T47D (cell line): ENCODE measurements at regions not wholly inside any gene's neighbourhood (a gene's known extent, or its start where the extent isn't known, plus 50 kb on each side); places are given as distances from the start of the nearest gene placed in this dataset.

Experiments
- DNase-seq, 2 experiments: peaks; one replicate each; pipeline versions ENCODE4 v3.0.0 to v3.0.0-alpha.2; 2011 to 2012; ENCODE audit warnings: low read depth in 1 of 2, low spot score in 1 of 2
- JUND ChIP-seq: IDR thresholded peaks from 2 replicates; pipeline ENCODE4 v1.6.1; 2012; ENCODE audit warnings: low read depth
- in situ Hi-C: cut with HindIII; loops from 2 replicates; pipeline ENCODE4 v1.10.0; 2016; ENCODE audit warnings: low sequenced_read_pairs, low pct_unique_long_range_greater_than_20kb

DNA sequence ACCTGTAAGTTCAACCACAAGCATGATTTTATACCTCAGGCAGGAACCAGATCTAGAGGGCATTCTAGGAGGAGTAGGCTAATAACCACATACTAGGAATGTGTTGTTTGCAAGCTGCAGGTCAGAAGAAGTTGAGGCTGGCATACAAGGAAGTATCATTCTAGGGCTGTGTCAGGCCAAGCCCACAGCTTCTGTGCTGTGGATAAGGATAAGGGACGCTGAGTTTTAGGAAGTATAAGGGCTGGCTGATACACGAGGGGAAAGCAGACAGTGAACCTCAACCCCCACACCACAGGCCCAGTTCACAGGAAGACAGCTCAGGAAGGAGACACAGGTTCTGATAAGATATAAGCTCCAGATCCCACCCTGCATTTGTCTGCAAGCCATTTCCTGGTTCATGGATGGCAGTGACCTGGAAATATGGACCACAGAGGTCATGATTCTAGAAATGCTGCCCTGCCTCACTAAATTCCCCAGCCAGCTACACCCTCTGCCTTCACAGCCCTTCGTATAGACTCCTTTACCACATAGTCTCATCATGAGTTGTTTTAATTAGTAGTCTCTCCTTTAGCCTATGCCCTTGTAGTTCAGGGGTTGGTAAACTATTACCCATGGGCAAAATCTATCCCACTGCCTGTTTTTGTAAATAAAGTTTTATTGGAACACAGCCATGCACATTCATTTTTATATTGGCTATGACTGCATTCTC lies 260.7 kb downstream of the OPA1 start:
- DNase-seq, result peak; percentile 72 to 90
- in situ Hi-C loops, result no loop called here
- TF ChIP-seq JUND, result no peak

DNA sequence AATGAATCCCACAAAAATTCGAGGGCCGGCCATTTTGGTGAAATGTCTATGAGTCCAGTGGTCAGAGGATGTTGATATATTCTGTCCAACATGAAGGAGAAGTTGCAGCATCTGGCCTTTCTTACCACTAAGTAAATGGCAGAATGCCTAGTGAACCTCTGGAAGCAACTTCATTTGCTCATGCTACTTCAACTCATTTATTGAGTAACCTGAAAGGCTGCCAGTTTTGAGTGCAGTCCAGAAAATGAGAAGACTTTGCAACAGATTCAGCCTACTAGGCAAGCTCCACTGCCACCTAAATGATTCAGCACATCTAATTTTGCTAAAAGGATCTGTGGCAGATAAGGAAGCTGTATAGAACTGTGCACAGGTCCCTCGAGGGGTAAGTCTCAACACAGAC lies 265.0 kb downstream of the OPA1 start:
- no peak for DNase-seq
- TF ChIP-seq JUND, result no peak
- in situ Hi-C loops, result no loop called here

DNA sequence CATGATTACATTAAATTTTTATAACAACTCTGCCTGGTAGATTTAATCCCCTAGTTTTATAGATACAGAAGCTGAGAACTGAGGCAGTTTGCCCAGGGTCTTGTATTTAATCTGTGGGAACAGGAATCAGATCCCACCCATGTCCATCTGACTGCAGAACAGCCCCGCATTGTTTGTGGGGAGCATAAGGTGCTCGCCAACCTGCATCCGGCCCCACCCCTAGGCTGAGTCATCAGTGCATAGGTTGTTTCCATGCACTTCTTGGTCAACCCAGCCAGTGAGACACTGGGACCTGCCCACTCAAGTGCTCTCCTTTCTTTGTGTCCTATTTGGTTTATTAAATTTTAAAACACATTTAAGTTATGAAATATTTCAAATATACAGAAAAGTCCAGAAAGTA lies 266.2 kb downstream of the OPA1 start:
- in situ Hi-C loops, result no loop called here
- DNase-seq, result no peak
- TF ChIP-seq JUND, result no peak

DNA sequence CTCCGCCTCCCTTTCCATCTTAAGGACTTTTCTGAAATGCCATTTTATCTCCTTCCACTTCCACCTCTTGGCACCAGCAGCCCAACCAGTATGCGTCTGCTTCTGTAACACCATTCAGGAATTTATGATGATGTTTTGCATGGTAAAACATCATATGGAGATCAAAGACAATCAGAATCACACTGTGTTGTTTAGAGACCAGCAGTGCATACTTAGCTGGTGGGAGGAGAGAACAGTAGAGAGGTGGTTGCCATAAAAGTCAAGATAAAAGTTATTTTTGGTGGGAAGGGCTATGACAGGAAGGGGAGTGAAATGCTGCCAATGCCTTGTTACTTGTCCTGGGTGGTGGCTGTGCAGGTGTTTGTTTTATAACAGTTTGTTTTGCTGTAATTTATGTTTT lies 268.0 kb downstream of the OPA1 start:
- no peak for TF ChIP-seq JUND
- in situ Hi-C loops, result no loop called here
- DNase-seq, result no peak

DNA sequence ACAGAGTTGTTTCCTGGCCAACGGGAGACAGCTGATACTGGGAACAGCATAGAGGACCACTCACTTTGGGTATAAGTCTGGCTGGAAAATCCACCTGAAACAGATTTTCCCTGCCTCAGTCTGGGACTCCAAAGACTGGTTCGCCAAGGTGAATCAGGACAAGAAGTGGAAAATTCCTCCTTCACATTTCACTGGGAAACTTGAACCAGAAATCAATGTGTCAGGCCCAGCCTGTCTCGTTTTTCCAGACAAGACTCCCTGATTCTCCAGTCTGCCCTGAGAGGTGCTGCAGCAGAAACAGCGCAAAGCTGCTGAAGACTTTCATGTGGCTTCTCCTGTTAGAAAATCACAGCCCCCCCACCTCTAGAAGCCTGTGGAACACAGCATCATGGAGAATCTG lies 269.8 kb downstream of the OPA1 start:
- in situ Hi-C loops, result no loop called here
- no peak for DNase-seq
- no peak for TF ChIP-seq JUND

DNA sequence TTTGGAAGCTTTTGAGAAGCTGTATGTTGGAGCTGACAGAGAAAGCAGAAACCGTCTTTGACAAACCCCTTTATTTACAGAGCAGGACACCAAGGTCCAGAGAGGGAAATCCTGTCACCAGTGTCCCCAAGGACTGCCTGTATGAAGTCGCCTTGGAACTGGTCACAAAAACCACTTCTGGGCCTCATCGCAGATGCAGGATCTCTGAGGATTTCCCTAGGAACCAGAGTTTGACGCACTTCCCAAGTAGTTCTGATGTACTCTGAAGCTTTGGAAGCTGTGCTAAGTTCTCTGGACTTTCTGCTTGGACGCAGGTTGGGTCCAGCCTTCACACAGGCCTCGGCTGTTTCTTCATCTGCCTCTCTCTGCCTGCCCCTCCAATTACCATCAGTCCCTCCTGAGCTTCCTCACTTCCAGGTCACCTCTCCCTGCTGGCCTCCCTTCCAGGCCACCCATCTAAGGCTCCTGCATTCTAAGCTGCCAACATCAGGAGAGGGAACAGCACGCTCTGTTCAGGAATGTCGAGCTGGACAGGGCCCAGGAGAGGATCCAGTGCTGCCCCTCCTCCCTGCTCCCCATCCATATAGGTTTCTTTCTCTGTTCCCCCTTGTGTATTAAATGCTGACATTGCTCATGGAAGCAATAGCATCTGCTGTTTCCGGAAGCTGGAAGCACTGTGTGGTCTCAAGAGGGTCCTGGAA lies 270.8 kb downstream of the OPA1 start:
- no peak for TF ChIP-seq JUND
- DNase-seq, result peak; percentile 60 to 75
- in situ Hi-C loops, result no loop called here

DNA sequence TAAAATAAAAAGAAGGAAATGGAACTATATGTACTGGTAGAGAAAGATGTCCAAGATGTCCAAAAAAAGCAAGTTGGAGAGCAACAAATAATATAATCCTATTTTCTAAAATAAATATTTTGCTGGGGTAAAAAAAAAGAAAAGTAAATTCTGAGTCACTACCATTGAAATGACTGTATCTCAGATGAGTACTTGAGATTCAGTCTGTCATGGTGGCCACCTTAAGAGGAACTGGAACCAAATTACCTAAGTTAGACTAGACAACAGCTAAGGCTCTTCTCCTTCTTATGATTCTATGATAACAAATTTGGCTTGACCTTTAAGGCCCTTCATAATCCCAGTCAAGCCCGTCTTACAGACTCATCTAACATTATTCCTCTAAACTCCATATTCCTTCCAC lies 270.6 kb upstream of the HES1 start:
- no peak for DNase-seq
- in situ Hi-C loops, result no loop called here
- no peak for TF ChIP-seq JUND

DNA sequence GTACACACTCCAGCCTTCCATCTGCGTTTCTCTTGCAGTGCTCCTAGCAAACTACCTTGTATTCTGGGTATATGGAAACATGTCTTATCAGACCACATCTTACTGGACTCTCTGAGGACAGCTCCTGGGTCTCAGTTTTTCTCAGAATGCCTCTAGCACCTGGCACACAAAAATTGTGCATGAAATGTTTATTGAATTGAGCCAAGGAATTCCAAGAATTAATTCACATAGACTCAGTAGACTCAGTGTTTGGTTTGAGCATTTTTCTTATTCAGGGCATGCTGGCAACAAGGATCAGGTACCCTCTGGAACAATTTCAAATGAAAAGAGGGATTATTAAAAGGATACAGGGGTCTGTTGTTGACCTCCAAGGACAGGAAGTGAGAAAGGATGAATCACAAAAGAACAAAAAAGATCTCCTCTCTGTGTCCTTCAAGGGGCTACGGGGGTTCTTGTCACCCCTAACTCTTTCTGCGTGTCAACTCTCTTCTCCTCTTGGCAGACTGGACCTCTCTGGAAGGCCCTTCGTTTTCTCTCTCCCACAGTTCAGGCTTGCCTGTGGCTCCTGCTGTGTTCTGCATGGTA lies 270.0 kb upstream of the HES1 start:
- TF ChIP-seq JUND, result no peak; the same call in 1 of the 2 replicates
- peak; percentile 83 to 92 for DNase-seq
- in situ Hi-C loops, result no loop called here

DNA sequence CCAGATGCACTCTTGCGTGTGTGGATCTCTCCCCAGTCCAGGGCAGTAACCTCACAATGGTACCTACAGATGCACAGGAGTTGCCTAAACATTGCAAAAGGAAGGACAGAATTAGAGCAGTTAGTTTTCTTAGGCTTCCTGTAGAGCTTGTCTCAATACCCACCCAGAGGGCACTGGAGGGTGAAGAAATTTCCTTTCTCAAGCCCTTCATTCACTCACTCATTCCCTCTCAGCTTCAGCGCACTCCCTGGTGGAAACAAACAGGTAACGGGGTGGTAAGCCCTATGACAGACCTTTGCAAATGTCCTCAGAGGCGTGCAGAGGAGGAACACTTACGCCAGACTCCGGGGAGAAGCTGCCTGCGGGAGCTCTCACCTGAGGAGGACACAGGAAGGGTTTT lies 267.4 kb upstream of the HES1 start:
- TF ChIP-seq JUND, result no peak
- DNase-seq, result no peak
- in situ Hi-C loops, result no loop called here

DNA sequence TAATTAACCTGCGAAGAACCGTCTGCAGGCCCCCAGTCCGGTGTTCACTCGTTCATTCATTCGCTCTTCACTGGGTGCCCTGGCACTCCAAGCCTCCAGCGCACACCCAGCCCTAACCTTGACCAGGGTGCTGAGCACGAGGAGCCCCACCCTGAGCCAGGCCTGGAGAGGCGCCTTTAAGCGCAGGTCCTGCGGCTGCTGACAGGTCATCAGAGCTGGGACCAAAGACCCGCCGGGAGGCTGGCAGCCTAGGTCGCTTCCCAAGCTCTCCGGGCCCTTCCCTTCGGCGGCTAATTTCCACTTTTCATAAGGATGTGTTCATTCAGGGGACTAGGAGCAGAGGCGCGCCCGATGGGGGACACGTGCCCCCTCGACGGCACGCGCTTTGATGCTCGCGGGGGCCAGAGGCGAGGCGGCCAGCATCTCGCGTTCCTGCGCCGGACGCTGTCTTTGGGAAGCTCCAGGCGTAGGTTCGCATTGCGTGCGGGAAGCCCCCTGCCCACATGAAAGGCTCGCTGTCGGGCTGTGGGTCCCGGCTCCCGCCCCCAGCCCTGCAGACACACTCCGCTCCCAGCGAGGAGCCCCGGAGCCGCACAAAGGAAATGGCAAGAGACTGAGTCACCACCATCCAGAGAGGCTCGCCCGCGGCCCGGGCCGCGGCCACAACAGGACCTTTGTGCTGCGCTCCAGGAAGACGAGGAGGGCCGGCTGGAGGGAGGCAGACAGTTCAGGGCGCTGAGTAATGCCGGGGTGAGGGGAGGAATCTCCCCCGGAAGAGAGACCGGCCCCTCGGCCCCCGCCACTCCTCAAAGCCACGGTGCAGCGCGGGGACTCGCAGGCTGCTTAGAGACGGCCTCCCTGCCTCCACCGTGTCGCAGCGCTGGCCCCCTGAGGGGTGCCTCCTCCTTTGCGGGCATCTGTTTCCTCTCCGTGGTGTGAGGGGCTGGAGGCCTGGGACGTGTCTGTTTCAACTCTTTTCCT lies 266.4 kb upstream of the HES1 start:
- TF ChIP-seq JUND, result no peak
- DNase-seq, result no peak
- in situ Hi-C loops, result no loop called here

DNA sequence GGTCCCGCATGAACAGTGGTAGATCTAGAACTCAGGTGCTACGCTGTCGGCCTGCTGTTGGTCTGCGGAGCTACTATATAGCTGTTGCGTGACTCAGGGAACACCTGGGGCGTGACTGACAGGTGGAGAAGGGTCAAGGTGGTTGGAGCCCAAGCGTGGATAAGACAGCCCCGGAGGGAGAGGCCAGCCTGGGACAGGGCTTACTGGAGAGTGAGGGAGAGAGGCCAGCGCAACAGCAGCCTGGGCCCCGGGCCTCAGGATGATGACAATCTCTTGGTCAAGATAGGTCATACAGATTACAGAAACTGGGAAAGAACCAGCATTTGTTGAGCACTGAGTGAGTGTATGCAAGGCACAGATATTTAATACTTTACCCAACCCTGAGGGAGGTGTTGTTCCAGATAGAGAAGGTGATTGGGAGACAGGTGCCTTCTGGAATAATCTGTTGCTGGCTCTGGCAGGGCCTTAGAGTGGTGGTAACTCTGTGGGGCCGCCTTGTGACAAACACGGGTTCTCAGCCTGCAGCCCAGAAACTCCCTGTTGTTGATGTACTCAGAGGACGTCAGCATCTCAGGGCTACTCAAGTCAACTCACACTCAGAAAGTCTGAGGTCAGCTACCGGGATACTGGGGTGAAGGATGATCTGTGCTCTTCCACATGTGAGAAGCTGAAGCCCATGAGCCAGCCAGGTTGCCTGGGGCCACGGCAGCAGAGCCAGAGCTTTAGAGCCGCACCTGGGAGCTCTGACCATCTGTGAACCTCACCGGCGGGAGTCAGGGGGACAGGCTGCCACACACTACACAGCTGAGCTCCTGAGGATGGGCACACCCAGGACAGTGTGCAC lies 265.4 kb upstream of the HES1 start:
- in situ Hi-C loops, result no loop called here
- TF ChIP-seq JUND, result peak; percentile 90; the same call in 1 of the 2 replicates

DNA sequence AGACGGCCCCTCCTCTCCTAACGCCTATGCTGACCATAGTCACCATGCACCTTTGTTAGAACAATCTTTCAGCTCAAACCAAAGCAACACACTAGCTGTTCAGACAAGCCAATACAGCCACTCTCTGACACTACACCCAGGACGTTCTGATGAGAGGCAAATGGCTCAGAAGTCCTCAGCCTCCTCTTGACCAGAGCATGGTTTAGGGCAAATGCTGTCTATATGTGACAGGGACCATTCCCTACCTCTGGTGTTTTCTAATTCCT lies 264.8 kb upstream of the HES1 start:
- no peak for TF ChIP-seq JUND
- DNase-seq, result no peak
- in situ Hi-C loops, result no loop called here

More for the DNA sequence above, 265.4 kb upstream of the HES1 start:
- peak; percentile 71 to 89 for DNase-seq
